HUES64 (cell line): ENCODE measurements at regions not wholly inside any gene's neighbourhood (a gene's known extent, or its start where the extent isn't known, plus 50 kb on each side); places are given as distances from the start of the nearest gene placed in this dataset.

Source experiments
- H3K27ac ChIP-seq: 2 replicates; pipeline ENCODE4 v1.7.0; 2013; ENCODE audit warnings: low read depth, low read length, inconsistent platforms
- H3K27me3 ChIP-seq: 2 replicates; pipeline ENCODE4 v1.6.1; 2013; ENCODE audit warnings: mild to moderate bottlenecking, low read length; ENCODE audit not compliant: insufficient read depth
- H3K36me3 ChIP-seq: 2 replicates; pipeline ENCODE4 v1.6.1; 2013; ENCODE audit warnings: mild to moderate bottlenecking, low read length; ENCODE audit not compliant: insufficient read depth
- H3K4me1 ChIP-seq: 2 replicates; pipeline ENCODE4 v1.6.1; 2013; ENCODE audit warnings: mild to moderate bottlenecking, low read length, moderate library complexity; ENCODE audit not compliant: insufficient read depth
- H3K4me3 ChIP-seq: 2 replicates; pipeline ENCODE4 v1.5.1; 2013; ENCODE audit warnings: mild to moderate bottlenecking, low read length, moderate library complexity
- H3K9ac ChIP-seq: 2 replicates; pipeline ENCODE4 v1.6.1; 2013; ENCODE audit warnings: mild to moderate bottlenecking, low read depth, low read length
- H3K9me3 ChIP-seq: 2 replicates; pipeline ENCODE4 v1.6.1; 2013; ENCODE audit warnings: low read depth, low read length; ENCODE audit not compliant: insufficient read depth
- WGBS: fragments of 150-250, 120-280 bp; methylation state at CpG from one replicate; pipeline ENCODE4 v1.1.7; 2013; ENCODE audit warnings: missing lambda C conversion rate; 5-methylcytosine and 5-hydroxymethylcytosine counted together

- no peaks in the 10 kb centered on the region for H3K36me3 ChIP-seq
- no peak overlapping the region for H3K9ac ChIP-seq
- H3K4me3 ChIP-seq: no peak overlapping the region
- H3K4me1 ChIP-seq: no peaks in the 10 kb centered on the region
- no peaks in the 10 kb centered on the region for H3K9me3 ChIP-seq
- no peaks in the 10 kb centered on the region for H3K27me3 ChIP-seq
- 90% methylated on average over 4 of the region's 4 CpGs for WGBS
- H3K27ac ChIP-seq: no peak overlapping the region
These were observed 326.6 kb downstream of the COL12A1 start for GRCh38 chr6:74879234-74879633.

- 96% methylated on average over 1 of the region's 2 CpGs for WGBS
- H3K9ac ChIP-seq: no peak overlapping the region
- H3K36me3 ChIP-seq: no peaks in the 10 kb centered on the region
- no peaks in the 10 kb centered on the region for H3K4me1 ChIP-seq
- H3K4me3 ChIP-seq: no peak overlapping the region
- H3K9me3 ChIP-seq: no peaks in the 10 kb centered on the region
- H3K27me3 ChIP-seq: no peaks in the 10 kb centered on the region
- H3K27ac ChIP-seq: no peak overlapping the region
These were observed 330.7 kb downstream of the COL12A1 start for GRCh38 chr6:74875193-74875592.

- Histone ChIP-seq H3K4me3 (no peak overlapping the region), H3K36me3 (no peaks in the 10 kb centered on the region), H3K9ac (no peak overlapping the region), H3K4me1 (no peaks in the 10 kb centered on the region), H3K27me3 (no peaks in the 10 kb centered on the region), H3K27ac (no peak overlapping the region), H3K9me3 (no peaks in the 10 kb centered on the region)
These were observed 332.9 kb downstream of the COL12A1 start for GRCh38 chr6:74872754-74873476.

GRCh38 chr6:74871757-74872156 lies 334.1 kb downstream of the COL12A1 start:
- Histone ChIP-seq H3K9ac (no peak overlapping the region), H3K9me3 (no peaks in the 10 kb centered on the region), H3K27me3 (no peaks in the 10 kb centered on the region), H3K4me3 (no peak overlapping the region), H3K36me3 (no peaks in the 10 kb centered on the region), H3K4me1 (no peaks in the 10 kb centered on the region), H3K27ac (no peak overlapping the region)
- WGBS: 86% methylated on average over 1 of the region's 1 CpG

GRCh38 chr6:74870403-74870802 lies 335.4 kb downstream of the COL12A1 start:
- no peak overlapping the region for H3K27ac ChIP-seq
- WGBS: 93% methylated on average over 2 of the region's 2 CpGs
- no peaks in the 10 kb centered on the region for H3K27me3 ChIP-seq
- H3K9ac ChIP-seq: no peak overlapping the region
- no peak overlapping the region for H3K4me3 ChIP-seq
- H3K9me3 ChIP-seq: no peaks in the 10 kb centered on the region
- H3K4me1 ChIP-seq: no peaks in the 10 kb centered on the region
- no peaks in the 10 kb centered on the region for H3K36me3 ChIP-seq

GRCh38 chr6:74867291-74867690 lies 338.6 kb downstream of the COL12A1 start:
- H3K9ac ChIP-seq: no peak overlapping the region
- WGBS: 90% methylated on average over 2 of the region's 2 CpGs
- no peak overlapping the region for H3K4me3 ChIP-seq
- H3K27me3 ChIP-seq: no peaks in the 10 kb centered on the region
- H3K4me1 ChIP-seq: no peaks in the 10 kb centered on the region
- H3K9me3 ChIP-seq: no peaks in the 10 kb centered on the region
- no peak overlapping the region for H3K27ac ChIP-seq
- no peaks in the 10 kb centered on the region for H3K36me3 ChIP-seq

- Histone ChIP-seq H3K27ac (no peak overlapping the region), H3K9ac (no peak overlapping the region), H3K4me1 (no peaks in the 10 kb centered on the region), H3K9me3 (no peaks in the 10 kb centered on the region), H3K36me3 (no peaks in the 10 kb centered on the region), H3K27me3 (no peaks in the 10 kb centered on the region), H3K4me3 (no peak overlapping the region)
- WGBS: 89% methylated on average over 1 of the region's 1 CpG
These were observed 341.9 kb downstream of the COL12A1 start for GRCh38 chr6:74863968-74864367.

- Histone ChIP-seq H3K4me3 (no peak overlapping the region), H3K27ac (no peak overlapping the region), H3K9ac (no peak overlapping the region), H3K27me3 (no peaks in the 10 kb centered on the region), H3K9me3 (no peaks in the 10 kb centered on the region), H3K36me3 (no peaks in the 10 kb centered on the region), H3K4me1 (no peaks in the 10 kb centered on the region)
These were observed 345.4 kb downstream of the COL12A1 start for GRCh38 chr6:74860456-74860855.

GRCh38 chr6:74857157-74857556 lies 348.7 kb downstream of the COL12A1 start:
- H3K9me3 ChIP-seq: no peaks in the 10 kb centered on the region
- no peaks in the 10 kb centered on the region for H3K27me3 ChIP-seq
- no peak overlapping the region for H3K4me3 ChIP-seq
- WGBS: 94% methylated on average over 3 of the region's 3 CpGs
- no peaks in the 10 kb centered on the region for H3K4me1 ChIP-seq
- no peak overlapping the region for H3K9ac ChIP-seq
- H3K36me3 ChIP-seq: no peaks in the 10 kb centered on the region
- no peak overlapping the region for H3K27ac ChIP-seq

- H3K27ac ChIP-seq: no peak overlapping the region
- no peak overlapping the region for H3K9ac ChIP-seq
- H3K4me3 ChIP-seq: no peak overlapping the region
- H3K27me3 ChIP-seq: no peaks in the 10 kb centered on the region
- no peaks in the 10 kb centered on the region for H3K9me3 ChIP-seq
- no peaks in the 10 kb centered on the region for H3K36me3 ChIP-seq
- no peaks in the 10 kb centered on the region for H3K4me1 ChIP-seq
These were observed 351.9 kb downstream of the COL12A1 start for GRCh38 chr6:74853991-74854390.

GRCh38 chr6:74851596-74851995 lies 354.3 kb downstream of the COL12A1 start:
- WGBS: 100% methylated on average over 1 of the region's 2 CpGs
- Histone ChIP-seq H3K27ac (no peak overlapping the region), H3K9ac (no peak overlapping the region), H3K27me3 (no peaks in the 10 kb centered on the region), H3K9me3 (no peaks in the 10 kb centered on the region), H3K36me3 (no peaks in the 10 kb centered on the region), H3K4me3 (no peak overlapping the region), H3K4me1 (no peaks in the 10 kb centered on the region)

- Histone ChIP-seq H3K4me3 (no peak overlapping the region), H3K27ac (no peak overlapping the region), H3K9ac (no peak overlapping the region), H3K27me3 (no peaks in the 10 kb centered on the region), H3K36me3 (no peaks in the 10 kb centered on the region), H3K4me1 (no peaks in the 10 kb centered on the region), H3K9me3 (no peaks in the 10 kb centered on the region)
- WGBS: 84% methylated on average over 3 of the region's 3 CpGs
These were observed 364.9 kb downstream of the COL12A1 start for GRCh38 chr6:74840953-74841352.
